Hepatocyte (in vitro differentiated cells): ENCODE measurements at regions not wholly inside any gene's neighbourhood (a gene's known extent, or its start where the extent isn't known, plus 50 kb on each side); places are given as distances from the start of the nearest gene placed in this dataset.

Source experiments
- CTCF ChIP-seq: fragments of 200-600 bp; sonication (generic); IDR thresholded peaks from 2 replicates; pipeline ENCODE4 v1.5.1; 2016; ENCODE audit warnings: antibody characterized with exemption, mild to moderate bottlenecking; ENCODE audit not compliant: poor library complexity
- EZH2 ChIP-seq: fragments of 200-600 bp; sonication (generic); IDR thresholded peaks from 2 replicates; pipeline ENCODE4 v1.6.1; 2016; ENCODE audit warnings: antibody characterized with exemption, mild to moderate bottlenecking, borderline replicate concordance

DNA sequence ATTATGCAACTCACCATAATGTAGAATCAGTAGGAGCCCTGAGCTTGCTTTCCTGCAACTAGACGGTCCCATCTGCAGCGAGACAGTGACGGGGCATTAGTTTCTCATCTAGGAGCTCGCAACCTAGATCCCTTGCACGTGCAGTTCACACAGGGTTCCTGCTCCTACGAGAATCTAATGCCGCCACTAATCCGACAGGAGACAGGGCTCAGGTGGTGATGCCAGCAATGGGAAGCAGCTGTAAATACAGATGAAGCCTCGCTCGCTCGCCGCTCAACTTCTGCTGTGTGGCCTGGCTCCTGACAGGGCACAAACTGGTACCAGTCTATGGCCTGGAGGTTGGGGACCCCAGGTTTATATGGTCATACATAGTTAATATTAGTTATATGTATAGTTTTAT lies 394.5 kb downstream of the NPIPA8 start:
- TF ChIP-seq CTCF (no peak), EZH2 (no peak)
